ENCODE measurements at regions not wholly inside any gene's neighbourhood (a gene's known extent, or its start where the extent isn't known, plus 50 kb on each side); places are given as distances from the start of the nearest gene placed in this dataset.

DNA sequence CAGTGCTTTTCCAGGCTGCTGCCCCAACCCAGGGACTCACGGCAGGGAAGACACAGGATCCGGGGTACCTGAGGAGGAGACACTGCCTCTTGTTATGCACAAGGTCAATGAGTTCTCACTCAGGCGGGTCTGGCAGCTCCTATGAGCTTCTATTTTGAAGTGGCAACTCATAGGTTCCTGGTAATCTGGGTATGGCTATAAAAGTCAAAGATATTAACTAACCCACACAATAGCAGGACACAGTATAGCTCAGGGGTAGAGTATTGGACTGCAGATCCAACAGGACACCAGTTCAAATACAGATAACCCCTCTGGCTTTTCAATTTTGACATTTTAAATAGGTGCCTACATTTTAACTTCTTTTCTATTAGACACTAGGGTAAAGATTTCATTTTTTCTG lies 130.3 kb upstream of the ZNF746 start:
- H3K4me3 Mint-ChIP-seq: no peak overlapping the region
- peaks cover 19 to 26% of the 10 kb centered on the region in 2 donors for H3K4me1 ChIP-seq (ENCODE audit: control insufficient read depth in 1 of 2, insufficient read depth in 2 of 2, low read length in 2 of 2)
- no peak overlapping the region for H3K4me3 ChIP-seq (replicated peaks in 1 of 3; ENCODE audit: low read depth in 2 of 3, low read length in 3 of 3)
- no peaks in the 10 kb centered on the region for H3K9me3 ChIP-seq (replicated peaks in 1 of 2; ENCODE audit: control insufficient read depth in 1 of 2, insufficient read depth in 1 of 2, low read length in 2 of 2)
- no peak overlapping the region for H3K27ac Mint-ChIP-seq
- no peaks in the 10 kb centered on the region for H3K36me3 Mint-ChIP-seq
- H3K36me3 ChIP-seq (replicated peaks in 1 of 2; ENCODE audit: control insufficient read depth in 1 of 2, insufficient read depth in 2 of 2, low read length in 2 of 2): no peaks in the 10 kb centered on the region
- intact Hi-C loops (cut with micrococcal nuclease): loop anchor here in 1 of 2 donors (10.0 kb wide), 2 partner anchors 203 to 603 kb away; partner anchors contain the start of gene PDIA4
- no peak for TF ChIP-seq CTCF (IDR thresholded peaks at IDR 0.05)
- H3K9ac ChIP-seq (ENCODE audit: insufficient read depth, low read length, poor library complexity, severe bottlenecking): no peak overlapping the region
- H3K27me3 Mint-ChIP-seq (ENCODE audit: low read depth in 3 of 3): peaks cover 2 to 6% (median 2%) of the 10 kb centered on the region in 3 donors
- H2AFZ ChIP-seq (ENCODE audit: insufficient read depth, low read depth, low read length, poor library complexity, severe bottlenecking): no peak overlapping the region
- 95% methylated on average over 2 of the region's 3 CpGs for WGBS (ENCODE audit: insufficient coverage)
- peaks cover 28% of the 10 kb centered on the region for H3K4me1 Mint-ChIP-seq
- H3K9me3 Mint-ChIP-seq: no peaks in the 10 kb centered on the region
- no peak for DNase-seq
- no peak overlapping the region for H3K4me2 ChIP-seq (replicated peaks; ENCODE audit: extremely low read depth, low read length, poor library complexity, severe bottlenecking)
- peaks cover 15% of the 10 kb centered on the region for H3K79me2 ChIP-seq (ENCODE audit: insufficient read depth, low read length)
- H4K20me1 ChIP-seq (ENCODE audit: insufficient read depth, low read length): peaks cover 4% of the 10 kb centered on the region
- peaks cover 0 to 3% of the 10 kb centered on the region in 2 donors for H3K27me3 ChIP-seq (ENCODE audit: control insufficient read depth in 2 of 2, insufficient read depth in 2 of 2, low read length in 2 of 2)
- no peak overlapping the region for H3K27ac ChIP-seq (ENCODE audit: low read depth in 1 of 2, low read length in 2 of 2)

DNA sequence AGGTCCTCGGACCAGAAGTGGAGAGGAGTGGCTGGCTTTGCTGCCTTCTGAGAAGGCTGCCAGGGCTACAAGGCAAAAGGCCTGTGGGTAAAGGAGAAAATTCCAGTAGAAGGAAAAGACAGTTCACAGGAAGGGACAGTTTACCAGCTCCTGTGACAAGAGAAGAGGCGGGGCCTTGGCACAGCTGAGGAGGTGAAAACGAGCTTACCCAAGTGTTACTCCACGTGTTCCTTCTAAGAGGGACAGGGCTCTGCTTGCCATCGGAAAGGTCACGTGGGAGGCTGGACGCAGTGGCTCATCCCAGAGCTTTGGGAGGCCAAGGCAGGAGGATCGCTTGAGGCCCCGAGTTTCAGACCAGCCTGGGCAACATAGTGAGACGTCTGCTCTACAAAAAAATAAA lies 129.4 kb upstream of the ZNF746 start:
- intact Hi-C loops (cut with micrococcal nuclease): loop anchor here in 1 of 2 donors (10.0 kb wide), 2 partner anchors 202 to 602 kb away; partner anchors contain the start of gene PDIA4
- H3K4me3 ChIP-seq (replicated peaks in 1 of 3; ENCODE audit: low read depth in 2 of 3, low read length in 3 of 3): no peak overlapping the region
- no peak overlapping the region for H3K4me2 ChIP-seq (replicated peaks; ENCODE audit: extremely low read depth, low read length, poor library complexity, severe bottlenecking)
- peaks cover 29 to 35% of the 10 kb centered on the region in 2 donors for H3K4me1 ChIP-seq (ENCODE audit: control insufficient read depth in 1 of 2, insufficient read depth in 2 of 2, low read length in 2 of 2)
- H2AFZ ChIP-seq (ENCODE audit: insufficient read depth, low read depth, low read length, poor library complexity, severe bottlenecking): no peak overlapping the region
- H3K36me3 ChIP-seq (replicated peaks in 1 of 2; ENCODE audit: control insufficient read depth in 1 of 2, insufficient read depth in 2 of 2, low read length in 2 of 2): no peaks in the 10 kb centered on the region
- no peak for DNase-seq
- Mint-ChIP-seq H3K9me3 (no peaks in the 10 kb centered on the region), H3K27ac (no peak overlapping the region), H3K27me3 (ENCODE audit: low read depth in 3 of 3) (peaks cover 2 to 6% (median 2%) of the 10 kb centered on the region in 3 donors), H3K4me1 (peaks cover 37% of the 10 kb centered on the region), H3K4me3 (no peak overlapping the region), H3K36me3 (no peaks in the 10 kb centered on the region)
- H3K9ac ChIP-seq (ENCODE audit: insufficient read depth, low read length, poor library complexity, severe bottlenecking): no peak overlapping the region
- H3K79me2 ChIP-seq (ENCODE audit: insufficient read depth, low read length): peaks cover 22% of the 10 kb centered on the region
- 92% methylated on average over 7 of the region's 10 CpGs for WGBS (ENCODE audit: insufficient coverage)
- no peak overlapping the region for H3K27ac ChIP-seq (ENCODE audit: low read depth in 1 of 2, low read length in 2 of 2)
- H4K20me1 ChIP-seq (ENCODE audit: insufficient read depth, low read length): peaks cover 13% of the 10 kb centered on the region
- H3K9me3 ChIP-seq (replicated peaks in 1 of 2; ENCODE audit: control insufficient read depth in 1 of 2, insufficient read depth in 1 of 2, low read length in 2 of 2): no peaks in the 10 kb centered on the region
- no peak for TF ChIP-seq CTCF (IDR thresholded peaks at IDR 0.05)
- H3K27me3 ChIP-seq (ENCODE audit: control insufficient read depth in 2 of 2, insufficient read depth in 2 of 2, low read length in 2 of 2): peaks cover 0 to 3% of the 10 kb centered on the region in 2 donors

Measured in CD14-positive monocyte (primary cell).